ENCODE measurements at regions not wholly inside any gene's neighbourhood (a gene's known extent, or its start where the extent isn't known, plus 50 kb on each side); places are given as distances from the start of the nearest gene placed in this dataset.

- TF ChIP-seq CTCF (IDR thresholded peaks at IDR 0.05) (no peak), POLR2A (IDR thresholded peaks at IDR 0.05; ENCODE audit: low read depth) (no peak), EP300 (IDR thresholded peaks at IDR 0.05) (no peak), POLR2AphosphoS5 (IDR thresholded peaks at IDR 0.05) (no peak)
Measured at GRCh38 chr9:74366111-74366510, 131.0 kb upstream of the RORB start.

Data from esophagus muscularis mucosa (tissue), 4 donors.